ENCODE measurements at regions not wholly inside any gene's neighbourhood (a gene's known extent, or its start where the extent isn't known, plus 50 kb on each side); places are given as distances from the start of the nearest gene placed in this dataset.
A peak's percentile ranks its signal among the peaks of the same experiment; 100 is the strongest.

DNA sequence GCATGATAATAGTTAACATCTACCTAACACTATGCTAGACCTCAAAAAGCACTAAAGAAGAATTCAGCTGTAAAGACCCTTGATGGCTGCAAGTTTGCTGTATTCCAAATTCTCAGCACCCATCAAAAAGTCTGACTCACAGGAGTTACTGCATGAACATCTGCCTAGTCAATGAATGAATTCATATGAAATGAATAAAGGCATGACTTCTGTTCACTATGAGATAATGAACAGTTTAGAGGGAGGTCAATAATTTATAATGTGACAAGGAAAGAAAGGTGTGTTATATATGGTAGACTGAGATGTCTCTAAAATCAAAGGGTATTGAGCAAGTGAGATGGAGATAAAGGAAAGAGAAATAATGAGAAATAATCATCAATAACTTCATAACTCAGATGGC is 508.2 kb upstream of the TGFBR2 start:
- TF ChIP-seq, protein P1, sequence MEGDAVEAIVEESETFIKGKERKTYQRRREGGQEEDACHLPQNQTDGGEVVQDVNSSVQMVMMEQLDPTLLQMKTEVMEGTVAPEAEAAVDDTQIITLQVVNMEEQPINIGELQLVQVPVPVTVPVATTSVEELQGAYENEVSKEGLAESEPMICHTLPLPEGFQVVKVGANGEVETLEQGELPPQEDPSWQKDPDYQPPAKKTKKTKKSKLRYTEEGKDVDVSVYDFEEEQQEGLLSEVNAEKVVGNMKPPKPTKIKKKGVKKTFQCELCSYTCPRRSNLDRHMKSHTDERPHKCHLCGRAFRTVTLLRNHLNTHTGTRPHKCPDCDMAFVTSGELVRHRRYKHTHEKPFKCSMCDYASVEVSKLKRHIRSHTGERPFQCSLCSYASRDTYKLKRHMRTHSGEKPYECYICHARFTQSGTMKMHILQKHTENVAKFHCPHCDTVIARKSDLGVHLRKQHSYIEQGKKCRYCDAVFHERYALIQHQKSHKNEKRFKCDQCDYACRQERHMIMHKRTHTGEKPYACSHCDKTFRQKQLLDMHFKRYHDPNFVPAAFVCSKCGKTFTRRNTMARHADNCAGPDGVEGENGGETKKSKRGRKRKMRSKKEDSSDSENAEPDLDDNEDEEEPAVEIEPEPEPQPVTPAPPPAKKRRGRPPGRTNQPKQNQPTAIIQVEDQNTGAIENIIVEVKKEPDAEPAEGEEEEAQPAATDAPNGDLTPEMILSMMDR (conservative IDR thresholded peaks at IDR 0.05), result no peak
- Mint-ChIP-seq H3K4me3 (no peak overlapping the region), H3K36me3 (ENCODE audit: low read depth) (no peaks in the 10 kb centered on the region), H3K9me3 (peaks cover 16% of the 10 kb centered on the region), H3K4me1 (no peaks in the 10 kb centered on the region), H3K27me3 (ENCODE audit: insufficient read depth) (no peaks in the 10 kb centered on the region), H3K27ac (no peak overlapping the region)
- Histone ChIP-seq H3K4me3 (ENCODE audit: low read length) (no peak overlapping the region), H3K4me1 (ENCODE audit: control insufficient read depth, insufficient read depth, low read length) (no peaks in the 10 kb centered on the region), H3K27ac (ENCODE audit: low read depth, low read length) (no peak overlapping the region), H3K27me3 (ENCODE audit: control insufficient read depth, insufficient read depth, low read length, poor library complexity, severe bottlenecking) (no peaks in the 10 kb centered on the region), H3K9me3 (ENCODE audit: control insufficient read depth, low read length) (peaks cover 6% of the 10 kb centered on the region), H3K9ac (ENCODE audit: extremely low read depth, low read length, poor library complexity, severe bottlenecking) (no peak overlapping the region), H3K36me3 (ENCODE audit: control insufficient read depth, insufficient read depth, low read length) (no peaks in the 10 kb centered on the region)
- DNase-seq, result no peak

DNA sequence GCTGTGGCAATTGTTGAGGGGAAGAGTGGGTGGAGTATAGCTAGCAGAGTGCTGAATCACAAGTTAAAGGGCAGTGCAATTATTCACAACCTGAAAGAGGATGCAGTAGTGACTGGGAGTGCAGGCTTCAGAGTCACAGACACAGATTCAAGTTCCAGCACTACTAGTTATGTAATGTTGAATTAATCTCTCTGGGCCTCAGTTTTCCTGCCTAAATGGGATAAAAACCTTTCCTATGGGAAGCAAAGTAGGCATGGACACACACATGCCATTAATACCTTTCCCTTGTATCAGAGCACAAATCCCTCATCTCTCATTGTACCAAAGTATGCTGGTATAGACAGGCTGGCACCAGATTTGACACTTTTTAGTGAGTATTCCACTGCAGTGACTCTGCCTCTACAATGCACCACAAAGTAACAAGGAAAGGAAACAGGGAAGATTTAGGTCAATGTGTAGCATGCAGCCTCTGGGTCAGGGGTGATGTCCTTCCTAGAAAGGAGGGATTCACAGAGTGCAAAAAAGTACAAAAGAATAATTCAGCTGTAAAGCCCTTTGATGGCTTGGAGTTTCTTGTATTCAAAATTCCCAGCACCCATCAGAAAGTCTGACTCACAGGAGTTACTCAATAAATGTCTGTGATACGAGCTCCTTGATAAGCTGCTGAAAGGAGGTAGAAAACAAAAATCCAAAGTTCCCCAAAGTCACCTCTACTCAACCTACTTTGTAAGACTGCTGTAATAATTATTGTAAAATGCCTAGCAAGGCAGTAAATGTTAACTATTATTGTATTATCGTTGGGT is 507.5 kb upstream of the TGFBR2 start:
- 96% methylated on average over 1 of the region's 2 CpGs; no CpG with 5 or more reads in 1 of the 2 experiments for WGBS, 2 experiments (ENCODE audit: insufficient coverage in 1 of 2, insufficient read length in 1 of 2)
- TF ChIP-seq, protein P1 (conservative IDR thresholded peaks at IDR 0.05), result no peak
- H3K9me3 Mint-ChIP-seq, result peaks cover 17% of the 10 kb centered on the region
- DNase-seq, result no peak
- no peaks in the 10 kb centered on the region for H3K36me3 Mint-ChIP-seq (ENCODE audit: low read depth)
- no peaks in the 10 kb centered on the region for H3K27me3 Mint-ChIP-seq (ENCODE audit: insufficient read depth)
- H3K27ac Mint-ChIP-seq, result no peak overlapping the region
- no peaks in the 10 kb centered on the region for H3K4me1 ChIP-seq (ENCODE audit: control insufficient read depth, insufficient read depth, low read length)
- no peak overlapping the region for H3K9ac ChIP-seq (ENCODE audit: extremely low read depth, low read length, poor library complexity, severe bottlenecking)
- H3K27ac ChIP-seq (ENCODE audit: low read depth, low read length), result peak overlapping the region; percentile 18
- H3K4me3 Mint-ChIP-seq, result no peak overlapping the region
- no peaks in the 10 kb centered on the region for H3K9me3 ChIP-seq (ENCODE audit: control insufficient read depth, low read length)
- H3K4me1 Mint-ChIP-seq, result no peaks in the 10 kb centered on the region
- no peaks in the 10 kb centered on the region for H3K36me3 ChIP-seq (ENCODE audit: control insufficient read depth, insufficient read depth, low read length)
- no peak overlapping the region for H3K4me3 ChIP-seq (ENCODE audit: low read length)
- H3K27me3 ChIP-seq (ENCODE audit: control insufficient read depth, insufficient read depth, low read length, poor library complexity, severe bottlenecking), result no peaks in the 10 kb centered on the region

DNA sequence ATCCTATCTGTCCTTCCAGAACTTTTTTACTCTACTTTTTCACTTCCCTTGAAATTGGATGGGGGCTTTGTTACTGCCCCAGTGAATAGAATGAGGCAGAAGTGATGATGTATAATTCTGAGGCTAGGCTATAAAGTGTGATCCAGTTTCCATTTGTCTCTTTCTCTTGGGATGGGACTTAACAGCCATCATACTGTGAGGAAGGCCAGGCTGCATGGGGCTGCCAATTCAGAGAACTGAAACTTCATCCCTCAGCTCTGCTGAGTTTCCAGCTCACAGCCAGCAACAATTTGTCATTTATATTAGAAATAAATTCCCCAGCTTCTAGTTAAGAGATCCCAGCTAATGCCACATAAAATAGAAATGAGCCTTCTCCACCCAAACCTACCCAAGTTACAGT is 504.0 kb upstream of the TGFBR2 start:
- H3K4me1 ChIP-seq (ENCODE audit: control insufficient read depth, insufficient read depth, low read length), result no peaks in the 10 kb centered on the region
- H3K9me3 Mint-ChIP-seq, result peaks cover 28% of the 10 kb centered on the region
- H3K4me1 Mint-ChIP-seq, result no peaks in the 10 kb centered on the region
- H3K4me3 ChIP-seq (ENCODE audit: low read length), result no peak overlapping the region
- H3K4me3 Mint-ChIP-seq, result no peak overlapping the region
- peaks cover 11% of the 10 kb centered on the region for H3K9me3 ChIP-seq (ENCODE audit: control insufficient read depth, low read length)
- no peaks in the 10 kb centered on the region for H3K36me3 ChIP-seq (ENCODE audit: control insufficient read depth, insufficient read depth, low read length)
- no peaks in the 10 kb centered on the region for H3K27me3 ChIP-seq (ENCODE audit: control insufficient read depth, insufficient read depth, low read length, poor library complexity, severe bottlenecking)
- TF ChIP-seq, protein P1 (conservative IDR thresholded peaks at IDR 0.05), result no peak
- no peak overlapping the region for H3K9ac ChIP-seq (ENCODE audit: extremely low read depth, low read length, poor library complexity, severe bottlenecking)
- no peaks in the 10 kb centered on the region for H3K27me3 Mint-ChIP-seq (ENCODE audit: insufficient read depth)
- H3K27ac ChIP-seq (ENCODE audit: low read depth, low read length), result no peak overlapping the region
- no peak for DNase-seq
- H3K27ac Mint-ChIP-seq, result no peak overlapping the region
- H3K36me3 Mint-ChIP-seq (ENCODE audit: low read depth), result no peaks in the 10 kb centered on the region

All from endodermal cell (in vitro differentiated cells).